ENCODE measurements at regions not wholly inside any gene's neighbourhood (a gene's known extent, or its start where the extent isn't known, plus 50 kb on each side); places are given as distances from the start of the nearest gene placed in this dataset.

GRCh38 chr4:162675661-162676060 lies 491.0 kb downstream of the NAF1 start:
- no peak for TF ChIP-seq CTCF (IDR thresholded peaks at IDR 0.05)
- TF ChIP-seq POLR2AphosphoS5 (IDR thresholded peaks at IDR 0.05; ENCODE audit: insufficient read depth in 1 of 2, low read depth in 1 of 2): no peak
- no peak for TF ChIP-seq POLR2A (IDR thresholded peaks at IDR 0.05)

Measured in vagina (tissue), 2 donors.